Neural cell (in vitro differentiated cells): ENCODE measurements at regions not wholly inside any gene's neighbourhood (a gene's known extent, or its start where the extent isn't known, plus 50 kb on each side); places are given as distances from the start of the nearest gene placed in this dataset.

Experiments
- H2AFZ ChIP-seq: fragments of 200-600, 300-800 bp; sonication (generic), shearing (Covaris generic); 2 replicates; pipeline ENCODE4 v1.6.0; 2014; ENCODE audit warnings: low read depth, mild to moderate bottlenecking, antibody characterized with exemption, low read length, moderate library complexity
- H3F3A ChIP-seq: fragments of 200-600 bp; shearing (Covaris generic); 2 replicates; pipeline ENCODE4 v1.6.1; 2016; ENCODE audit warnings: mild to moderate bottlenecking, moderate library complexity, mixed read lengths, antibody characterized with exemption, low read length; ENCODE audit not compliant: insufficient read depth, poor library complexity, severe bottlenecking
- H3K27ac ChIP-seq: fragments of 200-600, 300-800 bp; sonication (generic), shearing (Covaris generic); 2 replicates; pipeline ENCODE4 v1.5.1; 2014; ENCODE audit warnings: mild to moderate bottlenecking, low read length, moderate library complexity
- H3K27me3 ChIP-seq: fragments of 300-800, 200-600 bp; sonication (generic), shearing (Covaris generic); 2 replicates; pipeline ENCODE4 v1.6.0; 2014; ENCODE audit warnings: mild to moderate bottlenecking, low read depth, low read length, moderate library complexity; ENCODE audit not compliant: insufficient read depth
- H3K36me3 ChIP-seq: fragments of 300-800, 200-600 bp; sonication (generic), shearing (Covaris generic); 2 replicates; pipeline ENCODE4 v1.5.1; 2014; ENCODE audit warnings: mild to moderate bottlenecking, antibody characterized with exemption, low read length, moderate library complexity; ENCODE audit not compliant: insufficient read depth
- H3K4me2 ChIP-seq: fragments of 300-800, 200-600 bp; sonication (generic), shearing (Covaris generic); 2 replicates; pipeline ENCODE4 v1.6.0; 2014; ENCODE audit warnings: mild to moderate bottlenecking, low read length
- H3K4me3 ChIP-seq: fragments of 300-800, 200-600 bp; sonication (generic), shearing (Covaris generic); 2 replicates; pipeline ENCODE4 v1.5.1; 2014; ENCODE audit warnings: mild to moderate bottlenecking, low read length, moderate library complexity
- H3K79me2 ChIP-seq: fragments of 200-600 bp; shearing (Covaris generic); replicated peaks from 2 replicates; pipeline ENCODE4 v1.6.0; 2014; ENCODE audit warnings: mild to moderate bottlenecking, low read length, moderate library complexity; ENCODE audit not compliant: insufficient read depth
- H3K9ac ChIP-seq: fragments of 300-800, 200-600 bp; sonication (generic), shearing (Covaris generic); 2 replicates; pipeline ENCODE4 v1.6.1; 2016; ENCODE audit warnings: mild to moderate bottlenecking, low read length, mixed read lengths
- H3K9me2 ChIP-seq: fragments of 200-600 bp; shearing (Covaris generic); 2 replicates; pipeline ENCODE4 v1.6.1; 2016; ENCODE audit warnings: mild to moderate bottlenecking, low read length, mixed read lengths; ENCODE audit not compliant: insufficient read depth
- H3K9me3 ChIP-seq: fragments of 200-600, 300-800 bp; sonication (generic), shearing (Covaris generic); 2 replicates; pipeline ENCODE4 v1.6.1; 2016; ENCODE audit warnings: mild to moderate bottlenecking, mixed run types, low read length, moderate library complexity, mixed read lengths
- H4K20me1 ChIP-seq: fragments of 200-600 bp; shearing (Covaris generic); 2 replicates; pipeline ENCODE4 v1.6.1; 2016; ENCODE audit warnings: mild to moderate bottlenecking, mixed run types; ENCODE audit not compliant: insufficient read depth
- CTCF ChIP-seq: fragments of 450-650 bp; IDR thresholded peaks from 2 replicates; pipeline ENCODE4 v1.5.1; 2014; ENCODE audit warnings: antibody characterized with exemption, mild to moderate bottlenecking, moderate library complexity; ENCODE audit not compliant: poor library complexity, severe bottlenecking
- EP300 ChIP-seq: fragments of 450-650 bp; conservative IDR thresholded peaks from 2 replicates; pipeline ENCODE4 v1.6.1; 2014; ENCODE audit warnings: antibody characterized with exemption, mild to moderate bottlenecking, moderate library complexity; ENCODE audit not compliant: poor library complexity, severe bottlenecking
- EZH2 ChIP-seq: fragments of 200-600, 300-800 bp; shearing (Covaris generic), sonication (generic); IDR thresholded peaks from 2 replicates; pipeline ENCODE4 v1.6.1; 2014; ENCODE audit warnings: antibody characterized with exemption, low read length, borderline replicate concordance, mild to moderate bottlenecking; ENCODE audit not compliant: insufficient read depth, poor library complexity, severe bottlenecking
- MXI1 ChIP-seq: fragments of 450-650 bp; conservative IDR thresholded peaks from 2 replicates; pipeline ENCODE4 v1.6.1; 2014; ENCODE audit warnings: antibody characterized with exemption, mild to moderate bottlenecking; ENCODE audit not compliant: poor library complexity, severe bottlenecking
- POLR2AphosphoS5 ChIP-seq: IDR thresholded peaks from 2 replicates; pipeline ENCODE4 v1.6.1; 2012
- RAD21 ChIP-seq: fragments of 450-650 bp; conservative IDR thresholded peaks from 2 replicates; pipeline ENCODE4 v1.6.1; 2014; ENCODE audit warnings: antibody characterized with exemption, mild to moderate bottlenecking, moderate library complexity
- REST ChIP-seq: IDR thresholded peaks from 2 replicates; pipeline ENCODE4 v1.6.1; 2012; ENCODE audit warnings: borderline replicate concordance
- SMC3 ChIP-seq: fragments of 450-650 bp; conservative IDR thresholded peaks from 2 replicates; pipeline ENCODE4 v1.6.1; 2014; ENCODE audit warnings: antibody characterized with exemption, mild to moderate bottlenecking, moderate library complexity; ENCODE audit not compliant: poor library complexity
- TAF1 ChIP-seq: IDR thresholded peaks from 2 replicates; pipeline ENCODE4 v1.6.1; 2012; ENCODE audit warnings: low read depth

GRCh38 chr10:3229815-3230214 lies 57.2 kb upstream of the PITRM1 start:
- no peak overlapping the region for H3K4me3 ChIP-seq
- no peak overlapping the region for H3K27ac ChIP-seq
- H3K9me3 ChIP-seq: no peaks in the 10 kb centered on the region
- H3F3A ChIP-seq: no peaks in the 10 kb centered on the region
- no peaks in the 10 kb centered on the region for H3K36me3 ChIP-seq
- no peaks in the 10 kb centered on the region for H3K9me2 ChIP-seq
- TF ChIP-seq SMC3 (no peak), POLR2AphosphoS5 (no peak), MXI1 (no peak), REST (no peak), EZH2 (no peak), CTCF (no peak), EP300 (no peak), TAF1 (no peak), RAD21 (no peak)
- H4K20me1 ChIP-seq: no peaks in the 10 kb centered on the region
- no peaks in the 10 kb centered on the region for H3K79me2 ChIP-seq
- H2AFZ ChIP-seq: no peak overlapping the region
- no peak overlapping the region for H3K9ac ChIP-seq
- H3K4me2 ChIP-seq: no peak overlapping the region
- H3K27me3 ChIP-seq: no peaks in the 10 kb centered on the region

- TF ChIP-seq POLR2AphosphoS5 (no peak), REST (no peak), MXI1 (no peak), TAF1 (no peak), EP300 (no peak), SMC3 (no peak), RAD21 (no peak), EZH2 (no peak), CTCF (no peak)
- Histone ChIP-seq H3K4me2 (no peak overlapping the region), H3K9ac (no peak overlapping the region), H3K9me2 (no peaks in the 10 kb centered on the region), H2AFZ (no peak overlapping the region), H3K79me2 (no peaks in the 10 kb centered on the region), H3K27me3 (no peaks in the 10 kb centered on the region), H3K27ac (no peak overlapping the region), H3K36me3 (no peaks in the 10 kb centered on the region), H3K4me3 (no peak overlapping the region), H3F3A (no peaks in the 10 kb centered on the region), H3K9me3 (no peaks in the 10 kb centered on the region), H4K20me1 (no peaks in the 10 kb centered on the region)
Measured at GRCh38 chr10:3228629-3228945, 56.0 kb upstream of the PITRM1 start.
